ENCODE measurements at regions not wholly inside any gene's neighbourhood (a gene's known extent, or its start where the extent isn't known, plus 50 kb on each side); places are given as distances from the start of the nearest gene placed in this dataset.

DNA sequence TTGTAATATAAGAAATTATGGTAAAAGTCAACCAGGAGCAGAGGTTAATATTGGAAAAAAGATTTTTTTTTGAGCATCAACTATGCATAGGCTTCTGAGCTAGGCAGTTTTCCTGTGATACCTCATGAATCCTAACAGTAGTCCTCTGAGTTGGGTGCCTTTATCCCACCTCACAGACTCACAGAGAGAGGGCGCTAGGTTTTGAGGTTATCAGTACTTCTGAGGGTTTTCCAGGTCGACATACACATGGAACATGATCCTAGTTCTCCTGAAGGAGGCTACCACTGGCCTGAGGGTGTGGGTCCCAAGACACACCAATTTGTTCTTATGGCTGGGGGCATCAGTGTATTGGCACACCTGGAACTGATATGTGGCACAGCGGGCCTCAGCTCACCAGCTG is 358.8 kb upstream of the JAG1 start:
- no peak overlapping the region for H2AFZ ChIP-seq (ENCODE audit: low read length)
- no peak for DNase-seq
- H3K4me2 ChIP-seq (ENCODE audit: low read depth, low read length) = no peak overlapping the region
- H3F3A ChIP-seq (ENCODE audit: insufficient read depth, low read length) = no peaks in the 10 kb centered on the region
- H3K4me1 ChIP-seq (ENCODE audit: low read length) = no peaks in the 10 kb centered on the region
- no peak overlapping the region for H3K4me3 ChIP-seq (ENCODE audit: low read length)
- H3K27ac ChIP-seq (ENCODE audit: low read length) = no peak overlapping the region
- H3K9ac ChIP-seq (ENCODE audit: low read length) = no peak overlapping the region
- TF ChIP-seq, protein P1, sequence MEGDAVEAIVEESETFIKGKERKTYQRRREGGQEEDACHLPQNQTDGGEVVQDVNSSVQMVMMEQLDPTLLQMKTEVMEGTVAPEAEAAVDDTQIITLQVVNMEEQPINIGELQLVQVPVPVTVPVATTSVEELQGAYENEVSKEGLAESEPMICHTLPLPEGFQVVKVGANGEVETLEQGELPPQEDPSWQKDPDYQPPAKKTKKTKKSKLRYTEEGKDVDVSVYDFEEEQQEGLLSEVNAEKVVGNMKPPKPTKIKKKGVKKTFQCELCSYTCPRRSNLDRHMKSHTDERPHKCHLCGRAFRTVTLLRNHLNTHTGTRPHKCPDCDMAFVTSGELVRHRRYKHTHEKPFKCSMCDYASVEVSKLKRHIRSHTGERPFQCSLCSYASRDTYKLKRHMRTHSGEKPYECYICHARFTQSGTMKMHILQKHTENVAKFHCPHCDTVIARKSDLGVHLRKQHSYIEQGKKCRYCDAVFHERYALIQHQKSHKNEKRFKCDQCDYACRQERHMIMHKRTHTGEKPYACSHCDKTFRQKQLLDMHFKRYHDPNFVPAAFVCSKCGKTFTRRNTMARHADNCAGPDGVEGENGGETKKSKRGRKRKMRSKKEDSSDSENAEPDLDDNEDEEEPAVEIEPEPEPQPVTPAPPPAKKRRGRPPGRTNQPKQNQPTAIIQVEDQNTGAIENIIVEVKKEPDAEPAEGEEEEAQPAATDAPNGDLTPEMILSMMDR (IDR thresholded peaks at IDR 0.05; ENCODE audit: low read length) = no peak
- no peak for TF ChIP-seq EZH2phosphoT487 (IDR thresholded peaks at IDR 0.05; ENCODE audit: low read length)
- no peak for TF ChIP-seq EZH2 (optimal IDR thresholded peaks at IDR 0.05; ENCODE audit: low read depth, low read length)
- H3K9me3 ChIP-seq (replicated peaks; ENCODE audit: insufficient read depth, low read length) = no peaks in the 10 kb centered on the region
- no peaks in the 10 kb centered on the region for H3K36me3 ChIP-seq (replicated peaks; ENCODE audit: insufficient read depth, low read length)
- H4K20me1 ChIP-seq (ENCODE audit: insufficient read depth, low read length) = no peaks in the 10 kb centered on the region
- no peaks in the 10 kb centered on the region for H3K27me3 ChIP-seq (replicated peaks; ENCODE audit: insufficient read depth, low read length)
- H3K9me2 ChIP-seq (replicated peaks; ENCODE audit: insufficient read depth, low read length) = no peaks in the 10 kb centered on the region
- no peaks in the 10 kb centered on the region for H3K79me2 ChIP-seq (ENCODE audit: low read length)

DNA sequence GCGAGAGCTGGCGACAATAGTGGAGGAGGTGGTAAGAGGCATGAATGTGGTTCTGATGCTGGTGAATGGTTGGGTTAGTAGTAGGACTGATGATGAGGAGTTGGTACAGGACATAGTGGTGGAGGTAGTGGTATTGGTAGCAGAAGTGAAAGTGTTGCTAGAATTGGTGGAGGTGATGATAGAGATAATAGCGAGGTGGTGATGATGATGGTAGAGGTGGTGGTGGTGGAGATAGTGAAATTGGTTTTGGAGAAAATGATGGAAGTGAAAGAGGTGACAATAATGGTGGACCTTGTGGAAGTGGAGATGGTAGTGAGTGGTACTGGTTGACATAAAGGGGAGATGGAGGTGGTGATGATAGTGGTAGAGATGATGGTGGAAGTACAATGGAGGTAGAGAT is 360.2 kb upstream of the JAG1 start:
- H4K20me1 ChIP-seq (ENCODE audit: insufficient read depth, low read length) = no peaks in the 10 kb centered on the region
- no peaks in the 10 kb centered on the region for H3K4me1 ChIP-seq (ENCODE audit: low read length)
- H3K4me3 ChIP-seq (ENCODE audit: low read length) = no peak overlapping the region
- no peak overlapping the region for H3K27ac ChIP-seq (ENCODE audit: low read length)
- TF ChIP-seq EZH2 (optimal IDR thresholded peaks at IDR 0.05; ENCODE audit: low read depth, low read length) = no peak
- TF ChIP-seq, protein P1 (IDR thresholded peaks at IDR 0.05; ENCODE audit: low read length) = no peak
- no peak for TF ChIP-seq EZH2phosphoT487 (IDR thresholded peaks at IDR 0.05; ENCODE audit: low read length)
- no peaks in the 10 kb centered on the region for H3K9me2 ChIP-seq (replicated peaks; ENCODE audit: insufficient read depth, low read length)
- no peak overlapping the region for H3K9ac ChIP-seq (ENCODE audit: low read length)
- H3K36me3 ChIP-seq (replicated peaks; ENCODE audit: insufficient read depth, low read length) = no peaks in the 10 kb centered on the region
- H3K9me3 ChIP-seq (replicated peaks; ENCODE audit: insufficient read depth, low read length) = no peaks in the 10 kb centered on the region
- no peak overlapping the region for H2AFZ ChIP-seq (ENCODE audit: low read length)
- no peaks in the 10 kb centered on the region for H3F3A ChIP-seq (ENCODE audit: insufficient read depth, low read length)
- no peaks in the 10 kb centered on the region for H3K79me2 ChIP-seq (ENCODE audit: low read length)
- no peak overlapping the region for H3K4me2 ChIP-seq (ENCODE audit: low read depth, low read length)
- no peak for DNase-seq
- H3K27me3 ChIP-seq (replicated peaks; ENCODE audit: insufficient read depth, low read length) = no peaks in the 10 kb centered on the region

GRCh38 chr20:11035211-11035610 is 361.4 kb upstream of the JAG1 start:
- Histone ChIP-seq H3K9me3 (replicated peaks; ENCODE audit: insufficient read depth, low read length) (no peaks in the 10 kb centered on the region), H3K4me3 (ENCODE audit: low read length) (no peak overlapping the region)

More at GRCh38 chr20:11035211-11035610, 361.4 kb upstream of the JAG1 start:
- Histone ChIP-seq H3K4me2 (ENCODE audit: low read depth, low read length) (no peak overlapping the region), H2AFZ (ENCODE audit: low read length) (no peak overlapping the region), H3K9ac (ENCODE audit: low read length) (no peak overlapping the region), H3K79me2 (ENCODE audit: low read length) (no peaks in the 10 kb centered on the region), H3K27me3 (replicated peaks; ENCODE audit: insufficient read depth, low read length) (no peaks in the 10 kb centered on the region), H3K9me2 (replicated peaks; ENCODE audit: insufficient read depth, low read length) (no peaks in the 10 kb centered on the region), H3K4me1 (ENCODE audit: low read length) (no peaks in the 10 kb centered on the region), H3K27ac (ENCODE audit: low read length) (no peak overlapping the region), H4K20me1 (ENCODE audit: insufficient read depth, low read length) (no peaks in the 10 kb centered on the region), H3K36me3 (replicated peaks; ENCODE audit: insufficient read depth, low read length) (no peaks in the 10 kb centered on the region), H3F3A (ENCODE audit: insufficient read depth, low read length) (no peaks in the 10 kb centered on the region)
- DNase-seq = no peak
- TF ChIP-seq EZH2phosphoT487 (IDR thresholded peaks at IDR 0.05; ENCODE audit: low read length) (no peak), EZH2 (optimal IDR thresholded peaks at IDR 0.05; ENCODE audit: low read depth, low read length) (no peak)
- TF ChIP-seq, protein P1 (IDR thresholded peaks at IDR 0.05; ENCODE audit: low read length) = no peak
